ENCODE measurements at regions not wholly inside any gene's neighbourhood (a gene's known extent, or its start where the extent isn't known, plus 50 kb on each side); places are given as distances from the start of the nearest gene placed in this dataset.
"Not testable (repeated sequence)": the region's sequence is repeated elsewhere in the genome, so short reads cannot be mapped to it uniquely, and the experiment has no call there.

- H3K4me3 ChIP-seq (ENCODE audit: low read depth, low read length) = no peak overlapping the region
- DNase-seq (ENCODE audit: low read depth) = no peak
- TF ChIP-seq CTCF (IDR thresholded peaks at IDR 0.05; ENCODE audit: control insufficient read depth, extremely low read depth, insufficient read depth) = no peak
Measured at GRCh38 chr2:122032264-122032645, 276.8 kb downstream of the TSN start.

GRCh38 chr2:122033778-122034177, 278.3 kb downstream of the TSN start:
- H3K4me3 ChIP-seq (ENCODE audit: low read depth, low read length) = no peak overlapping the region
- no peak for DNase-seq (ENCODE audit: low read depth)
- no peak for TF ChIP-seq CTCF (IDR thresholded peaks at IDR 0.05; ENCODE audit: control insufficient read depth, extremely low read depth, insufficient read depth)

GRCh38 chr2:122034344-122034743, 278.9 kb downstream of the TSN start:
- DNase-seq (ENCODE audit: low read depth) = no peak
- TF ChIP-seq CTCF (IDR thresholded peaks at IDR 0.05; ENCODE audit: control insufficient read depth, extremely low read depth, insufficient read depth) = no peak
- no peak overlapping the region for H3K4me3 ChIP-seq (ENCODE audit: low read depth, low read length)

DNA sequence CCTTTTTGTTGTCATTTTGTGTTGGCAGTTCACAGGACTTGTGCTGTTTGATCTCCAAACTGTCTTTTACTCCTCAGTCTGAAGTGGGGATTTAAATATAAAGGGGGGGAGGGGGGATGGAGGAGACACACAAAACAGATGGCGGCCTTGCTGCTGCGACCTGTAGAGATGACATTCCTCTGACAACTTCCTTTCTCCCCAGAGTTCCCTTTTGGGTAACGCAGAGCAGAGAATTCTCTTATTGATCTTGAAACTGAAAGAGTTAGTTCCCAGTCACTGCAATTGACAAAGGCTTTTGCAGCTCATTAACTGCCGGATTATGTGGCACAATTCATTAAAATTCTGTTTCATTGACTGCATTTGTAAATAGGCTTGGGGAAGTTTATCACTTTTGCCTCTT, 279.3 kb downstream of the TSN start:
- no peak for DNase-seq (ENCODE audit: low read depth)
- H3K4me3 ChIP-seq (ENCODE audit: low read depth, low read length) = no peak overlapping the region
- no peak for TF ChIP-seq CTCF (IDR thresholded peaks at IDR 0.05; ENCODE audit: control insufficient read depth, extremely low read depth, insufficient read depth)

GRCh38 chr2:122038816-122039215, 283.4 kb downstream of the TSN start:
- not testable (repeated sequence) for DNase-seq (ENCODE audit: low read depth); H3K4me3 ChIP-seq (ENCODE audit: low read depth, low read length)

DNA sequence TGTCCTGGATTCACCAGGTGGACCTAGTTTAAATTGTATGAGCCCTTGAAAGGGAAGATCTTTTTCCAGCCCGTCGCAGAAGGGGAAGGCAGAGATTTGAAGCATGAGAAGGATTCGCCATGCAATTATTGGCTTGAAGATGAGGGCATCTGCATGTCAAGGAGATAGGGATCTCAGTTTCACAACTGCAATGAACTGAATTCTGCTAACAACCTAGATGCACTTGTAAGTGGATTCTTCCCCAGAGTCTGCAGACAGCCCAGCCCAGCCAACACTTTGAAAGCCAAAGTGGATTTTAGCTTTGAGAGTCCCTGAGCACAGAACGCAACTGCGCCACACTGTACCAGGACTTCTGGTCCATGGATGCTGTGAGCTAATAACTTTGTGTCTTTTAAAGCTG, 286.0 kb downstream of the TSN start:
- no peak overlapping the region for H3K4me3 ChIP-seq (ENCODE audit: low read depth, low read length)
- DNase-seq (ENCODE audit: low read depth) = no peak
- no peak for TF ChIP-seq CTCF (IDR thresholded peaks at IDR 0.05; ENCODE audit: control insufficient read depth, extremely low read depth, insufficient read depth)

DNA sequence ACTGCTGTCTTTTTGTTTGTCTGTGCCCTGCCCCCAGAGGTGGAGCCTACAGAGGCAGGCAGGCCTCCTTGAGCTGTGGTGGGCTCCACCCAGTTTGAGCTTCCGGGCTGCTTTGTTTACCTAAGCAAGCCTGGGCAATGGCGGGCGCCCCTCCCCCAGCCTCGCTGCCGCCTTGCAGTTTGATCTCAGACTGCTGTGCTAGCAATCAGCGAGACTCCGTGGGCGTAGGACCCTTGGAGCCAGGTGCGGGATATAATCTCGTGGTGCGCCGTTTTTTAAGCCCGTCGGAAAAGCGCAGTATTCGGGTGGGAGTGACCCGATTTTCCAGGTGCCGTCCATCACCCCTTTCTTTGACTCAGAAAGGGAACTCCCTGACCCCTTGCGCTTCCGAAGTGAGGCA, 296.2 kb downstream of the TSN start:
- DNase-seq (ENCODE audit: low read depth); H3K4me3 ChIP-seq (ENCODE audit: low read depth, low read length): not testable (repeated sequence)

- no peak for DNase-seq (ENCODE audit: low read depth)
- H3K4me3 ChIP-seq (ENCODE audit: low read depth, low read length) = no peak overlapping the region
- no peak for TF ChIP-seq CTCF (IDR thresholded peaks at IDR 0.05; ENCODE audit: control insufficient read depth, extremely low read depth, insufficient read depth)
Measured at GRCh38 chr2:122055521-122055931, 300.1 kb downstream of the TSN start.

All from LNCaP clone FGC (cell line).